HCT116 (cell line): ENCODE measurements at regions not wholly inside any gene's neighbourhood (a gene's known extent, or its start where the extent isn't known, plus 50 kb on each side); places are given as distances from the start of the nearest gene placed in this dataset.

Source experiments
- CTCF ChIP-seq, 3 experiments: fragments of 200-600 bp in 1 of 3; sonication (generic) in 1 of 3; IDR thresholded peaks in 2 of 3; conservative IDR thresholded peaks in 1 of 3; 2 replicates each; pipeline ENCODE4 v1.5.1; 2012 to 2017; ENCODE audit warnings: low read depth in 2 of 3, low read length in 2 of 3, antibody characterized with exemption in 1 of 3, borderline replicate concordance in 1 of 3, control low read depth in 1 of 3, mild to moderate bottlenecking in 1 of 3, mixed read lengths in 1 of 3, mixed run types in 1 of 3, moderate library complexity in 1 of 3; ENCODE audit not compliant: insufficient read depth in 1 of 3
- EZH2 ChIP-seq: fragments of 200-600 bp; sonication (generic); IDR thresholded peaks from 2 replicates; pipeline ENCODE4 v1.6.1; 2017; ENCODE audit warnings: antibody characterized with exemption, mixed run types
- TCF7L2 ChIP-seq: IDR thresholded peaks from 2 replicates; pipeline ENCODE4 v1.7.0; 2011; ENCODE audit warnings: borderline replicate concordance, inconsistent platforms; ENCODE audit not compliant: insufficient read depth, insufficient read length; ENCODE audit errors: extremely low read depth

- TF ChIP-seq CTCF (IDR thresholded peaks at IDR 0.05 in 2 of 3, conservative IDR thresholded peaks at IDR 0.05 in 1 of 3; ENCODE audit: borderline replicate concordance in 1 of 3, insufficient read depth in 1 of 3, low read depth in 2 of 3, low read length in 2 of 3): no peak
- no peak for TF ChIP-seq EZH2
- TF ChIP-seq TCF7L2: no peak
Measured at GRCh38 chr2:83879127-83879526, 580.0 kb downstream of the SUCLG1 start.
